Stomach (tissue), 4 donors: ENCODE measurements at regions not wholly inside any gene's neighbourhood (a gene's known extent, or its start where the extent isn't known, plus 50 kb on each side); places are given as distances from the start of the nearest gene placed in this dataset.

Experiments
- POLR2A ChIP-seq, 4 donors: fragments of 450-650 bp; IDR thresholded peaks; one replicate each; pipeline ENCODE4 v1.6.1; 2016; ENCODE audit warnings: antibody characterized with exemption in 4 of 4, control low read depth in 2 of 4, mild to moderate bottlenecking in 1 of 4, moderate library complexity in 1 of 4
- POLR2AphosphoS5 ChIP-seq, 3 donors: sonication (generic); formaldehyde crosslinking; IDR thresholded peaks; one replicate each; pipeline ENCODE4 v1.6.1; 2016; ENCODE audit warnings: antibody characterized with exemption in 3 of 3
- TF ChIP-seq, protein P1 (sequence below), 7 experiments: fragments of 450-650 bp in 4 of 7; fragments of 200-600 bp in 3 of 7; sonication (generic) in 3 of 7; IDR thresholded peaks; one replicate each; pipeline ENCODE4 v1.5.1; 2016 to 2019; ENCODE audit warnings: antibody characterized with exemption in 7 of 7, control low read depth in 2 of 7, mild to moderate bottlenecking in 1 of 7

GRCh38 chr3:109631897-109632296 is 294.6 kb upstream of the DPPA4 start:
- no peak for TF ChIP-seq POLR2A (IDR thresholded peaks at IDR 0.05)
- TF ChIP-seq, protein P1, sequence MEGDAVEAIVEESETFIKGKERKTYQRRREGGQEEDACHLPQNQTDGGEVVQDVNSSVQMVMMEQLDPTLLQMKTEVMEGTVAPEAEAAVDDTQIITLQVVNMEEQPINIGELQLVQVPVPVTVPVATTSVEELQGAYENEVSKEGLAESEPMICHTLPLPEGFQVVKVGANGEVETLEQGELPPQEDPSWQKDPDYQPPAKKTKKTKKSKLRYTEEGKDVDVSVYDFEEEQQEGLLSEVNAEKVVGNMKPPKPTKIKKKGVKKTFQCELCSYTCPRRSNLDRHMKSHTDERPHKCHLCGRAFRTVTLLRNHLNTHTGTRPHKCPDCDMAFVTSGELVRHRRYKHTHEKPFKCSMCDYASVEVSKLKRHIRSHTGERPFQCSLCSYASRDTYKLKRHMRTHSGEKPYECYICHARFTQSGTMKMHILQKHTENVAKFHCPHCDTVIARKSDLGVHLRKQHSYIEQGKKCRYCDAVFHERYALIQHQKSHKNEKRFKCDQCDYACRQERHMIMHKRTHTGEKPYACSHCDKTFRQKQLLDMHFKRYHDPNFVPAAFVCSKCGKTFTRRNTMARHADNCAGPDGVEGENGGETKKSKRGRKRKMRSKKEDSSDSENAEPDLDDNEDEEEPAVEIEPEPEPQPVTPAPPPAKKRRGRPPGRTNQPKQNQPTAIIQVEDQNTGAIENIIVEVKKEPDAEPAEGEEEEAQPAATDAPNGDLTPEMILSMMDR (IDR thresholded peaks at IDR 0.05), result no peak
- TF ChIP-seq POLR2AphosphoS5 (IDR thresholded peaks at IDR 0.05), result no peak
